ENCODE measurements at regions not wholly inside any gene's neighbourhood (a gene's known extent, or its start where the extent isn't known, plus 50 kb on each side); places are given as distances from the start of the nearest gene placed in this dataset.
"Not testable (repeated sequence)": the region's sequence is repeated elsewhere in the genome, so short reads cannot be mapped to it uniquely, and the experiment has no call there.

DNA sequence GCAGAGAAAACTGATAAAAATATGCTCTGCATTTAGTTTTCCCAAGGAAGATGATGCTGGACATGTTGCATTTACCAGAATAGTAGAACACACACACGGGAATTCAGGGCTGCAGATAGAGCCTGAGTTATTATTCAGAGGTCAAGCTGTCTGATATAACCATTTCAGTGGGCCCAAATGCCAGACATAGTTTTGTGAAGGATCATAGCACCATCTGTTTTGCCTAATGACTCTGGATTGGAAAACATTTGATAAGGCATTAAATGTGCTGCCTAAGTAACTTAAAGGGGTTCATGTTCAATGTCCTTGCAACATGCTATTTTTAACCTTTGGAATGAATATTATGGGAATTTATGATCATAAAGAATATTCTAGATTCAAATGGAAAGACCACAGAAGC is 666.2 kb downstream of the PRIM2 start:
- DNase-seq (ENCODE audit: low read depth in 3 of 3, low spot score in 2 of 3): not testable (repeated sequence)

DNA sequence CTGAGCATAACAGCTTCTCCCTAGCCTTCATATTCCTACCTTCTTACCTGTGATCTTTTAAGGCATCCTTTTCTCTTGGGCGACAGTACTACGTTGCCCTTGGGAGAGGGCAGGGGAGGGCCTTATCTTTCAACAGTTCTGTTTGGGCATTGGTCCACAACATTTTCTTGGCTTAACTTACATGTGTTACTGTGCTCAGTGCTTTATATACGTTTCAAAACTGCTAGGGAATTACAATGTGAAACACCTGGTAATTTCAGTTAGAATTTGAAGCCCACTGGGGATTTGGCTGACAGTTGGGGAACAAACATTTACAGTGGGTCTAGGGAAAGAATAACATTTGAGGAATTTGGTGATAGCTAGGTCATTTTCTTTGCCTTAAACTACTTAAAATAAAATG is 667.1 kb downstream of the PRIM2 start:
- DNase-seq (ENCODE audit: low read depth in 3 of 3, low spot score in 2 of 3): peak in 1 of 3 donors; percentile 2

DNA sequence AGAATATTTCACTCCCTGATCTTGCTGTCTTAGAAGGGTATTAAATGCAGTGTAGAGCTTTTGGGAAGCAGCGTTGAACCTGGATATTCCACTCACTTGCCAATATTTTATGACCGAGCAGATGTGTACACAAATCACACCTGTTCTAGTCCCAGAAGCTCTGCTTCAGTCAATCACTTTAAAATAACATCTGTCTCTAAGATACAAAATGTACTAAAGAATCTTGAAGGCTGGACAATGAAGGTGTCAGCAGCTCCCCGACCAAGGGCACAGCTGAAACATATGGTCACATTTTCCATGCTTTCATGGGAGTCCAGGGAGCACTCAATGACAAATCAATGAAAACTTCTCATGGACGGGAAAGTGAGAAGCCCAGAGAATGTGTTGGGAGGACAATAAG is 668.3 kb downstream of the PRIM2 start:
- DNase-seq (ENCODE audit: low read depth in 3 of 3, low spot score in 2 of 3): not testable (repeated sequence)

DNA sequence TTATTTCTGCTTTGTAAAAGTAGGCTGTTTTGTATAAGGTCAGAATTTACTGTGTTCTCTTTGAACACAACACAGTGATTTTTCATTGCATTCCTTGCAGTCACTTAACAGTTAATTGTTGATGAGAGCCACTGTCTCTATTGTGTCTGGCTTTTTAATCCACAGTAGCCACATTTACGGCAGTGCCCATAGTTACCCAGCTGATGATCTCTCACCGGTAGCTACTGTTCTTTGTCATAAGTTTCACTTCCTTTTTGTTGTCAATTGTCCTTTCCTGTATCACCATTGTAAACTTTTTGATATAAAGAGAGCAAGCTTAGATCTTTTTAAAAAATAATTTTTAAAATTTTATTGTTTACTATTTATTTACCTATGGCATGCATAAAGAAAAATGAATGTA is 669.2 kb downstream of the PRIM2 start:
- not testable (repeated sequence) for DNase-seq (ENCODE audit: low read depth in 3 of 3, low spot score in 2 of 3)

DNA sequence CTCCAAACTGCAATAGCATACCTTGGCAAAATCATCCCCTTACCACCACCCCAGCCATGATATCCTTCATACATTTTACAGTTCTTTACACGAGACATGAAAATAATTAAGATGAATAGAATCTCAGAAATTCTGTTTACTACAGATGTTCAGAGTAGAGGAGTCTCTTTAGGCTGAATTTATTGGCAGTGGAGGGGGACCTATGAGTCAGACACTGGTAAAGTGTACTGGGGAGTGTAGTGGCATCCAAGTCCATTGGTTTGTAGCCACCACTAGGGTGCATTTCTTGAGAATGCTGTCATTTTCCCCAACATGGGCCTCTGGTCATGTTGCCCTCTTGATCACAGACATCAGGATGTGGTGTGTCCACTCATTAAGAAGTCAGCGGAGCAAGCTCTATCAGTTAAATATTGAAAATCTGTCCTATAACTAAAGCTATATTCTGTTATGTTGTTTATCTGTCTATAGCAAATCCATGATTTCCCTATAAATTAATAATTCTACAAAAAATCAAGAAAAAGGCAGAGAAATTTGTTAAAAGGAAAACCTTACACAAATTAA is 672.2 kb downstream of the PRIM2 start:
- not testable (repeated sequence) for DNase-seq (ENCODE audit: low read depth in 3 of 3, low spot score in 2 of 3)

DNA sequence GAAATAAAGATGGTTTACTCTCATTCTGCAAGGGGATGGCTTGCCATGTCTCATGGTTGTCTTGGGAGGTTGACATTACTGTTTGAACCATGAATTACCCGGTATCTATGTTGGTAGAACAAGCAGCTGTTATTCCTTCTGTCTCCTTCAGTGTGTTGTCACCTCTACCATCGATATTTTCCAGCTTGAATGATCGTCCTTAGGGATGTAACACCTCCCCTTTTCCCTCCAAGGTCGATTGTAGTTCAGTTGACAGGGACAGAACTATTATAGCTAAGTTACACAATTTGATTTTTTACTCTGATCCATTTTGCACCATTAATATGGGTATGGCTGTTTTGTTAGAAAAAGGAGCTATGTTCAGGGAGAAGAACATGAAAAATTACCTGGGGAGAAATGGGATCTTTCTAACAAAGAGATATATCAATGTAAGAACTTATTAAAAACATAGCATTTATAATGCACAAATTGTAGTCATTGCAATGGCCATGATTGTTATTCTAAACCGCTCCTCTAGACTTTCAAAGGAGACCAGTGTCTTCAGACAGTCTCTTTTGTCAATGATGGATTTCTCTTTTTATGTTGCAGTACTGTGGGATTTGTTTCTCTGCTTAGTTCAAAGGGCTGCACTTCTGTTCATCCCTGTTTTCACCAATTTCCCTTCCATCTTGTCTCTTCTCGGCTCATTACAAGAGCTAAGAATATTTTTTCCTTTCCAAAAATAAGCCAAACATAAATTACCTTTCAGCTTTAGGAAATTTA is 681.6 kb downstream of the PRIM2 start:
- not testable (repeated sequence) for DNase-seq (ENCODE audit: low read depth in 3 of 3, low spot score in 2 of 3)

DNA sequence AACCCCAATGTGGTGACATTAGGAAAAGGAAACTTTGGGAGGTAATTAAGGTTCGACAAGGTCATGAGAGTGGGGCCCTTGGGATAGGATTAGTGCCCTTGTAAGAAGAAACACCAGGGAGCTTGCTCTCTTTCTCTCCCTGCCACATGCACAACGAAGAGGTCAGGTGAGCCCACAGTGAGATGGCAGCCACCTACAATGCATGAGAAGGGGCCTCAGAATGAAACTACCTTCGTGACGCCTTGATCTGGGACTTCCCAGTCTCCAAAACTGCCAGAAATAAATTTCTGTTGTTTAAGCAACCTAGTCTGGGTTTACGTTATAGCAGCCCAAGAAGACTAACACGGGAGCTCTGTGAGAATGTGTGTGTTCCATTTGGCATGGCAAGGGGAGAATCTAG is 682.8 kb downstream of the PRIM2 start:
- not testable (repeated sequence) for DNase-seq (ENCODE audit: low read depth in 3 of 3, low spot score in 2 of 3)

DNA sequence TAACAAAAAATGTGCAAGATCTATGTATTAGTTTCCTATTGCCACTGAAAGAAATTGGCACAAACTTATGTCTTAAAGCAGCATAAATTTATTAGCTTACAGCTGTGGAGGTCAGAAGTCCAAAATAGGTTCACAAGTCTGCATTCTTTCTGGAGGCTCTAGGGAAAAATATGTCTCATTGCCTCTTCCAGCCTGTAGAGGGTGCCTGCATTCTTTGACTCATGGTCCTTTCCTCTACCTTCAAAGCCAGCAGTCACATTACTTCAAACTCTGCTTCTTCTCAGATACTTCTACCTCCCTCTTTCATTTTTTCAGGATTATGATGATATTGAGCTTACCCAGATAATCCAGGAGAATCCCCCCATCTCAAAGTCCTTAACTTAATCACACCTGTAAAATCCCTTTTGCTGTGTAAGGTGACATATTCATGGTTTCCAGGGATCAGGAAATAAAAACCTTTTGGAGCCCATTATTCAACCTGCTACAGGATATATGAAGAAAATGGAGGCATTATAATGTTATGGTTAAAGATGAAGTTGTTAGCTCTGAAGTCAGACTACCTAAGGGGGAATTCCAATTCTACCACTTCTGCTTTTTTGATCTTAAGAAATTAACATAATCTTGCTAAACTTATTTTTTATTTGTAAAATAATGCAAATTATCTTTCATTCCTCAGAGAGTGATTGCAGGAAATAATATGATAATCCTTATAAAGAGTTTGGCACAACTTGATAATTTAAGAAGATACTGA is 686.2 kb downstream of the PRIM2 start:
- DNase-seq (ENCODE audit: low read depth in 3 of 3, low spot score in 2 of 3): not testable (repeated sequence)

DNA sequence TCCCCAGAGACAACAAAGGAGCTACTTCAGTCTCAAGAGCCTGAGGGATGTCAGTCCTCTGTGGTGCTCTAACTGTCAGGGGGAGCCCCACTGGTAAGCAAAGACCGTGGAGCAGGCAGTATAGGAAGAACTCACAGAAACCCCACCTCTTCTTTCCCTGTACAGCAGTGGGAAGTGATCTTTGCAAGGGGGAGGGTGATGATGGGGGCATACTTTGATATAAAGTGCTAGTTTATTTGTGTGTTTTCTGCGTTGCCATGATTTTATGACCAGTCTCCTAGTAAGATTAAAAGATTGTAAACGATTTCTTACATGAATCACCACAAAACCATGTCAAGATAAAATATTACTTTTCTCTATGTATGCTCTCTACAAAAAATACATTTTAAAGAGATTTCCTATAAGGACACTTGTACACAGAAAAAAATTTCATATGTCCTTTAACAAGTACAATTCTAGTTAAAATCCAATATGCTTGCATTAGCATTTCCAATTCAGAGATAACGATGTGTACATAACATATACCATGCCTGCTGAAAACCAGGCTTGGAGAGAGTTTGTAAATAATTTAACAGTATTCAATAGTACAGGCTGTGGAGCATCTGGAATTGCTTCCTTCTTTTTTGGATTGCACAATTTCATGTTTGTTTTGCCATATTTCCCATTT is 690.0 kb downstream of the PRIM2 start:
- DNase-seq (ENCODE audit: low read depth in 3 of 3, low spot score in 2 of 3): not testable (repeated sequence)

DNA sequence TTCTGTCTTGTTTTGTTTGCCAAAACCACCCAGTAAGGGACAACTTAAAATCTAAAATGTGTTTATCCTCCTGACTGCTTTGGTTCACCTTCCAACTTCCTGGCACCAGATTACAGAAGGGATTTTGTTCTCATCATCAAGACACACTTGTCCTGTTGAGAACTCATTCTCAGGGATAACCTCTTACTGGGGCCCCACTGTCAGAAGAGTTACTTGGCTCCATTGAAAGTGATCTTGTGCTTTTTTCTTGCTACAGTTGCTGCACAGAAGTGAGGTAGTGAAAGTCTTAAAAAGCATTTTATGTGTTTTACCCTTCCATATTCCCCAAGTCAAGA is 690.5 kb downstream of the PRIM2 start:
- DNase-seq (ENCODE audit: low read depth in 3 of 3, low spot score in 2 of 3): not testable (repeated sequence)

DNA sequence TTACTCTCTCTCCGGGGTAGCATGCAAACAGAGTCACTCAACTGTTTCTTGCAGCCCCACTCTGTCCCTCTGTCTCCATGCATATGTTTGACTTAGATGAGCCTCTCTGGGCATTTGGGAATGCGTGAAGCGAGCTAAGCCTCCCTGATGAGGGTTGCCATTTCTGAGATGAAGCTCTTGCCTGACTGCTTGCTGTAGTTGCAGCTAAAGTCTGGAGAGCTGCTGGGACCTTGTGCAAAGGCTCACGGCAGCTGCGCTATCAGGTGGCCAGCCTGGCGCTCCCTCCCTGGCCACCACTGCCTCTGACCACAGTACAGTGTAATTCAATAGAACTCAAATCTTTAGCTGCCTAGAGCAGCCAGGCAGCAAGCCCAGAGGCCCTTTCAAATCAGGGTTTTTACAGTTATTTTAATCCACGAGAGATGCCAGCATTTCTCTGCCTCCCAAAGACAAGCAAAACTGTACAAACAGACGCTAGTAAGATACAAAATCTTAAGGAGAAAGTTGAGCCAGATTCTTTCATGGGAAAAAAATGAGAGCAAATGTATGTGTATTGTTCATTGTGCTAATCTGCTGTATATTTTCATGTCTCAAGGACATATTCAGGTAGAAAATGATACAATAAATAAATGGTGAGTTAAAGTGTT is 694.6 kb downstream of the PRIM2 start:
- DNase-seq (ENCODE audit: low read depth in 3 of 3, low spot score in 2 of 3): not testable (repeated sequence)

DNA sequence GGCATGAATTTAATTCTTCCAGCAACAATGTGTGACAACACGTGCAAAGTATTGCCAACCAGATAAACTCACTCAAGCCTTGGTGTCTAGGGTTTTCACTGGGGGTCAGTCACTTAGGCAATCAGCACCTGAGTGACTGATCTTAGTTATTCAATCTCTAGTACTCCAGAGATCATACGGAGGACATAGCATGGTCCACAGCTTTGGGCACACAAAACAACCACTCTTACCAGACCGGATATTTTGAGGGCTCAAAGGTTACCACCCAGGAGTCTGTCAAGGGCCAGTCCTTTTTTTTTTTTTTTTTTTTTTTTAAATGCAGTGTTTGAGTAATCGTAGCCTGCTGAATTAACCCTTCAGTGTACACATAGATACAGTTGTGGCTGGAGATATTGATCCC is 699.2 kb downstream of the PRIM2 start:
- DNase-seq (ENCODE audit: low read depth in 3 of 3, low spot score in 2 of 3): not testable (repeated sequence)

DNA sequence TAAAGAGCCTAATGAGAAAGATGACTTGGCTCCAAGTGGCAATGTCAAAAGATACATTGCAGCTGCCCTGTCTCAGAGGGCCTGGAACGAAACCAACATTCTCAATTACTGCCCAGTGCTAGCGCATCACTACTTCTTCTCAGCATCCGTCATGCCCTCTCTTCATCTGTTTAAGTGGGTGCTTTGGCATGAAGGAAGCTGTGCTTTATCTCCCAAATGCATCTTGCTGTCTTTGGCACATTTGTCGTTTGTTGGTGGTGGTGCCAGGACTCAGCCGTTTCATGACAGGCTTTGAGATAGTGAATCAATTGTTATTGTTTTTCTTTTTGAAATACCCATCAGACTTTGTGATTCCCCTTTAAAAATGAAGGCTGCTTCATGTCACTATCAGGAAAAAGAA is 710.8 kb downstream of the PRIM2 start:
- not testable (repeated sequence) for DNase-seq (ENCODE audit: low read depth in 3 of 3, low spot score in 2 of 3)

DNA sequence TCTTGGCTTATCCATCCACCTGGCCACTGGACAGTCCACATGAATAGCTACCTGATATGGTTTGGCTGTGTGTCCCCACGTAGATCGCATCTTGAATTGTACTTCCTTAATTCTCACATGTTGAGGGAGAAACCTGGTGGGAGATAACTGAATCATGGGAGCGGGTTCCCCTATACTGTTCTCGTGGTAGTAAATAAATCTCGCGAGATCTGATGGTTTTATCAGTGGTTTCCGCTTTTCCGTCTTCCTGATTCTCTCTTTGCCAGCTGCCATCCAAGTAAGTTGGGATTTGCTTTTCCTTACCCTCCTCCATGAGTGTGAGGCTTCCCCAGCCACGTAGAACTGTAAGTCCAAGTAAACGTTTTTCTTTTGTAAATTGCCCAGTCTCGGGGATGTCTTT is 720.8 kb downstream of the PRIM2 start:
- not testable (repeated sequence) for DNase-seq (ENCODE audit: low read depth in 3 of 3, low spot score in 2 of 3)

DNA sequence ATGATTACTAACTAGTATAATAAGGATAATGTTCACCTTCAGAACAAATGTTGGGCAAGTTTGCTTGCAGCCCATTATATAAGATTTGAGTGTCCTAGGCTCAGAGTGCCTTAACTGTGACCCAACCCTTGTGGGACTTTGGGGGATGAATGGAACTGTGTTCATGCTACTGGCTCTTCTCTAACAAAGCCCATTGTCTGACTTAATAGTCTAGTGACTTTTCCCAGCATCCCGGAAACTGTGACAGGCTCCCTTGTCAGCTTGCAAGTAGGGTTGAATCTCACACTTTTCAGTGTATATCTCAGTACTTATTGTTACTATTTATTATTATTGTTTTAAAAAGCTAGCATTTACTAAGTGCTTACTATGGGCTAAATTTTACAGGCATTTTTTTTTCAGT is 729.2 kb downstream of the PRIM2 start:
- DNase-seq (ENCODE audit: low read depth in 3 of 3, low spot score in 2 of 3): not testable (repeated sequence)

DNA sequence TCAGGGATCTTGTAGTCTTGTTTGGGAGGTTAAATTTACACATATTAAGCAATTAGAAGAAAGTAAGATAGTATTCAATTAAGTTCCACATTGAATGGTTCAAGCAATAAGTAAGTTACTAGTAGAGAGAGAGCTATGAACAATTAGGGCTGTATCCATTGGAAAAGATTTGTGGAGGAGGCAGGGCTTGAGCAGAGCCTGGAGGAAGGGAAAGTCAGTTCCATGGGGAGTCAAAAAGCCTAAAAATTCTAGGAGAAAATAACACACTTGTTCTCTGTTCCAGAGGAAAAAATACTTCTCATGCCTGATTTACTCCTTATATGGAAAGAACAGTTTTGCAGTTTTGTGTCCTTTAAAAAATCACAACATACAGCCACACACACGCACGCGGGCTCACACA is 730.0 kb downstream of the PRIM2 start:
- DNase-seq (ENCODE audit: low read depth in 3 of 3, low spot score in 2 of 3): not testable (repeated sequence)

DNA sequence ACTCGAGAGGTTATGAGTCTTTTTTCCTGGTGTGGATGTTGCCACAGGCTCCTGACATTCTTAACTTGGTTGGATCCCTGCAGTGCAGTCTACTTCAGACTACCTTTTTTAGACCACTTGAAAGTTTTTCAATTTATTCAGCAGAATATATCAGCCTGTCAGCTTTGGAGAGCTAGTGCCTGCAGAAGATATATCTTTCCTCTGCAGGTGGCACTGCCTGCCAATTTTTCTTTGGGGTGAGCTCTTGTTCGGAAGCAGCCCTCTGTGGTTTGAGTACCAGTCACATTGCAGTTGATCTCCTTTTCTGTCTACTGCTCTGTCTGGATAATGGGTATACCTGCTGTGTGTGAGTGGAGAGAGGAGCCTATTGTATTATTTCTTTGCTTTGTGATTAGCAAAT is 730.4 kb downstream of the PRIM2 start:
- DNase-seq (ENCODE audit: low read depth in 3 of 3, low spot score in 2 of 3): not testable (repeated sequence)

DNA sequence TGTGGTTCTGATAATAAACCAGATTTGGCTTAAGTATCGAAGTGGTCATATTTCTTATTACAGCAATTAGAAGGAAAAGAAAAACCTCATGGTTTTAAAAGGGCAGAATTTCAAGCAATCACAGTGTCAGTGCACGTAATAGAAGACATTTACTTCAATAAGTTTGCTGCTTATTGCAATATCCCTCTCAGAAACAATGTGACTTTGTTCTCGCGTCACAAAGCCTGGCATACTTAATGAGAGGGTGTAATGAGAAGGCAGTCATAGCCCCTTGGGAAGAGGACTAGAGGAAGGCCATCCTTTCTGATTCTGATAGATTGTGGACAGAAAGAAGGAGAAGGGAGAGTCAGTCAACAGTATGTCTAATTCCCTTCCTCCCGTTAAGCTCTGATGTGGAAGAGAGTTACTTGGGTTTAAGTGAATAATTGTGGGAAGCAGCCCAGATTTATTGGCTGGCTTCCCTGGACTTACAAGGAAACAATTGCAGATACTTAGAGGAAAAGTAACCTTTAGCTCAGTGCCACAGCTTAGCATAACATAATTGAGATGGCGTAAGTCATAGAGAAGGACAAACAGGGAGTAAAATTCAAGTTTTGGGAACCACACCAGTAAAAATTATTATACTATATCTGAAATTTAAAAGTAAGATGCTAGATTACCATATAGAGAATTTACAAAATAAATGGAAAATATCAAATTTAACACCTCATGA is 738.2 kb downstream of the PRIM2 start:
- DNase-seq (ENCODE audit: low read depth in 3 of 3, low spot score in 2 of 3): not testable (repeated sequence)

DNA sequence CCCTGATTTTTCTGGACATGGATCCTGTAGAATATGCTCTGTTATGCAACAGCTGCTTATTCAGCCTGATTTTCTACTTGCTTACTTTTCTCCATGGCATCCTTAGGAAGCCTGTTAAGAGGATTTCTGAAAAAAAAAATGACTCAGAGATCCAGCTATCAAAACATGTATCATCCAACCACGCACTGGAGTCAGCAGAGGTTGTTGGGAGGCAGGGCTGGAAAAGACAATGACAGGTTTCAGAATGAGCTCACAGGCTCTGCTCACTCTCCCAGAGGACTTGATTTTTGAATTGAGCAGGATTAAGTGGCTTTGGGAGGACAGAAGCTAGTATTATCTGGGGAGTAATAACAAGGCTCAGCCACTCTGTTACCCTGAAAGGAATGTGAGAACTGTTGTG is 742.3 kb downstream of the PRIM2 start:
- not testable (repeated sequence) for DNase-seq (ENCODE audit: low read depth in 3 of 3, low spot score in 2 of 3)

DNA sequence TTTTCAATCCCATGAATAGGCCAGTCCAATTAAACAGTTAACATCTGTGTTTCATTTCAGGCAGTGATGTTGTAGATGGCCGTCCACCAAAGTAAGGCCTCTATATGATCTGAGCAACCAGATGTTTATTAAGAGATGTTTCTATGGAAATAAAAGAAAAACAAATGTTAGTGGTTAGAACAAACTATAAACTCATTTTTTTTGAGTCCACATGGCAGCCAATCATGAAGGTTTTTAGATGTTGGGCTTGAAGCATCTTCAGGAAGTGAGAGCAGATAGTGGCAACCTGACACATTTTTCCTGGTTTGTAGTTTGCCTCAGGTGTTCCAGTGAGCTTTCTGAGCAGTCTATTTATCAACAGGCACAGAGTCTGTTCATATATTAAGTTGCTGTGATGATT is 746.1 kb downstream of the PRIM2 start:
- not testable (repeated sequence) for DNase-seq (ENCODE audit: low read depth in 3 of 3, low spot score in 2 of 3)

Data from right renal cortex interstitium (tissue), 3 donors.